H1 (cell line): ENCODE measurements at regions not wholly inside any gene's neighbourhood (a gene's known extent, or its start where the extent isn't known, plus 50 kb on each side); places are given as distances from the start of the nearest gene placed in this dataset.
A peak's percentile ranks its signal among the peaks of the same experiment; 100 is the strongest.

Source experiments
- CTCF ChIA-PET: fragments of 300-600 bp; sonication (Branson Sonifier 250); formaldehyde crosslinking; loops from one replicate; lab custom pipeline; 2021; ENCODE audit not compliant: partially characterized antibody; lab: Charles Lee
- POLR2A ChIA-PET: fragments of 300-600 bp; sonication (Branson Sonifier 250); formaldehyde crosslinking; loops from one replicate; lab custom pipeline; 2021; ENCODE audit warnings: inconsistent platforms; ENCODE audit not compliant: partially characterized antibody; lab: Charles Lee
- DNase-seq, 2 experiments: peaks; one replicate each; pipeline versions ENCODE4 v3.0.0 to v3.0.0-alpha.2; 2010 to 2022; ENCODE audit warnings: low spot score in 2 of 2, low read depth in 1 of 2, mixed read lengths in 1 of 2
- FAIRE-seq: peaks from 2 replicates; lab custom pipeline; 2011; peaks lifted over from hg19 to GRCh38; lab: Jason Lieb, UNC
- H2AFZ ChIP-seq: 2 replicates; pipeline ENCODE4 v1.8.1; 2012; ENCODE audit warnings: low read length, inconsistent platforms
- H2AK5ac ChIP-seq: 2 replicates; pipeline ENCODE4 v1.6.1; 2013; ENCODE audit warnings: low read depth, low read length
- H2BK120ac ChIP-seq: replicated peaks from 2 replicates; pipeline ENCODE3; 2013; ENCODE audit warnings: low read depth, low read length, inconsistent platforms
- H2BK12ac ChIP-seq: 2 replicates; pipeline ENCODE4 v1.6.1; 2013; ENCODE audit warnings: low read depth, low read length
- H2BK15ac ChIP-seq: 2 replicates; pipeline ENCODE4 v1.6.1; 2013; ENCODE audit warnings: low read length
- H2BK20ac ChIP-seq: 2 replicates; pipeline ENCODE4 v1.6.1; 2013; ENCODE audit warnings: low read length
- H2BK5ac ChIP-seq: 2 replicates; pipeline ENCODE4 v1.6.1; 2013; ENCODE audit warnings: low read depth, low read length
- H3K14ac ChIP-seq: 2 replicates; pipeline ENCODE4 v1.6.1; 2013; ENCODE audit warnings: inconsistent platforms; ENCODE audit not compliant: insufficient read length
- H3K18ac ChIP-seq: 2 replicates; pipeline ENCODE4 v1.6.1; 2013; ENCODE audit warnings: low read length; ENCODE audit errors: extremely low read depth
- H3K23ac ChIP-seq: 2 replicates; pipeline ENCODE4 v1.6.1; 2013; ENCODE audit warnings: inconsistent platforms; ENCODE audit not compliant: insufficient read length
- H3K23me2 ChIP-seq: 2 replicates; pipeline ENCODE4 v1.6.1; 2013; ENCODE audit warnings: low read depth, low read length
- H3K27ac ChIP-seq: 2 replicates; pipeline ENCODE4 v1.6.1; 2011; ENCODE audit warnings: low read depth, low read length, inconsistent platforms
- H3K27me3 ChIP-seq, 4 experiments: replicated peaks in 1 of 4; 1 replicate in 1 of 4; 2 replicates in 3 of 4; pipeline versions ENCODE4 v1.6.1 to v1.8.1; 2011 to 2013; ENCODE audit warnings: low read length in 3 of 4, mild to moderate bottlenecking in 3 of 4, inconsistent platforms in 2 of 4, mixed read lengths in 2 of 4, moderate library complexity in 1 of 4; ENCODE audit not compliant: control insufficient read depth in 3 of 4, insufficient read depth in 3 of 4; ENCODE audit errors: extremely low read depth in 1 of 4
- H3K36me3 ChIP-seq, 4 experiments: 2 replicates each; pipeline versions ENCODE4 v1.6.1 to v1.8.1; 2011 to 2013; ENCODE audit warnings: mild to moderate bottlenecking in 4 of 4, low read length in 3 of 4, moderate library complexity in 2 of 4, control low read depth in 1 of 4, inconsistent platforms in 1 of 4; ENCODE audit not compliant: insufficient read depth in 4 of 4, control insufficient read depth in 2 of 4
- H3K4ac ChIP-seq: replicated peaks from 2 replicates; pipeline ENCODE3; 2013; ENCODE audit warnings: low read length, low read depth, mixed read lengths, inconsistent platforms; ENCODE audit not compliant: insufficient read length
- H3K4me1 ChIP-seq, 4 experiments: replicated peaks in 1 of 4; 1 replicate in 1 of 4; 2 replicates in 3 of 4; pipeline versions ENCODE4 v1.6.1 to v1.8.1; 2011 to 2013; ENCODE audit warnings: low read length in 3 of 4, inconsistent platforms in 2 of 4, mixed read lengths in 1 of 4; ENCODE audit not compliant: insufficient read depth in 4 of 4, control insufficient read depth in 3 of 4
- H3K4me2 ChIP-seq, 2 experiments: 2 replicates each; pipeline versions ENCODE4 v1.6.1 to v1.8.1; 2011 to 2013; ENCODE audit warnings: low read depth in 2 of 2, low read length in 2 of 2, control low read depth in 1 of 2, inconsistent platforms in 1 of 2, mild to moderate bottlenecking in 1 of 2; ENCODE audit not compliant: insufficient read depth in 1 of 2
- H3K4me3 ChIP-seq, 4 experiments: fragments of 200-600, 300-600 bp in 1 of 4; sonication (generic), shearing (Covaris generic), sonication (Bioruptor Twin) in 1 of 4; 2 replicates each; pipeline versions ENCODE4 v1.5.1 to v1.8.1; 2011 to 2016; ENCODE audit warnings: low read length in 4 of 4, low read depth in 3 of 4, control low read depth in 2 of 4, inconsistent platforms in 2 of 4, mild to moderate bottlenecking in 2 of 4, mixed read lengths in 1 of 4, moderate library complexity in 1 of 4; ENCODE audit not compliant: insufficient read depth in 2 of 4; ENCODE audit errors: extremely low read depth in 1 of 4
- H3K56ac ChIP-seq: replicated peaks from 2 replicates; pipeline ENCODE3; 2013; ENCODE audit warnings: low read depth, mild to moderate bottlenecking, mixed read lengths, low read length, inconsistent platforms; ENCODE audit not compliant: insufficient read length
- H3K79me1 ChIP-seq: 2 replicates; pipeline ENCODE4 v1.6.1; 2013; ENCODE audit warnings: low read depth, low read length, control low read depth
- H3K79me2 ChIP-seq, 2 experiments: 2 replicates each; pipeline versions ENCODE4 v1.6.1 to v1.8.1; 2012 to 2013; ENCODE audit warnings: low read length in 2 of 2, mild to moderate bottlenecking in 2 of 2, inconsistent platforms in 1 of 2; ENCODE audit not compliant: insufficient read depth in 2 of 2, control insufficient read depth in 1 of 2
- H3K9ac ChIP-seq, 4 experiments: replicated peaks in 1 of 4; 1 replicate in 1 of 4; 2 replicates in 3 of 4; pipeline versions ENCODE4 v1.6.1 to v1.8.1; 2011 to 2013; ENCODE audit warnings: low read depth in 3 of 4, low read length in 3 of 4, control low read depth in 2 of 4, mild to moderate bottlenecking in 2 of 4, moderate library complexity in 2 of 4, inconsistent platforms in 1 of 4; ENCODE audit errors: extremely low read depth in 1 of 4
- H3K9me3 ChIP-seq, 2 experiments: 2 replicates each; pipeline versions ENCODE4 v1.6.1 to v1.8.1; 2012 to 2013; ENCODE audit warnings: mild to moderate bottlenecking in 2 of 2, moderate library complexity in 2 of 2, control low read depth in 1 of 2, inconsistent platforms in 1 of 2, low read depth in 1 of 2, low read length in 1 of 2, mixed read lengths in 1 of 2; ENCODE audit not compliant: insufficient read depth in 2 of 2
- H4K20me1 ChIP-seq, 2 experiments: replicated peaks in 1 of 2; 2 replicates each; pipeline versions ENCODE3 to v1.8.1; 2011 to 2013; ENCODE audit warnings: inconsistent platforms in 2 of 2, low read length in 2 of 2, mild to moderate bottlenecking in 1 of 2; ENCODE audit not compliant: insufficient read depth in 2 of 2, control insufficient read depth in 1 of 2
- H4K5ac ChIP-seq: 2 replicates; pipeline ENCODE4 v1.6.1; 2013; ENCODE audit warnings: low read length, low read depth, mixed read lengths, inconsistent platforms; ENCODE audit not compliant: insufficient read length
- H4K8ac ChIP-seq: 2 replicates; pipeline ENCODE4 v1.8.0; 2013; ENCODE audit warnings: mild to moderate bottlenecking, moderate library complexity, low read length, inconsistent platforms; ENCODE audit not compliant: insufficient read depth; ENCODE audit errors: extremely low read depth
- H4K91ac ChIP-seq: replicated peaks from 2 replicates; pipeline ENCODE3; 2013; ENCODE audit warnings: low read length, mixed read lengths, inconsistent platforms; ENCODE audit not compliant: insufficient read length
- CHD2 ChIP-seq: IDR thresholded peaks from 2 replicates; pipeline ENCODE4 v1.6.1; 2012; ENCODE audit warnings: low read length, improper control_type of control experiment
- JUN ChIP-seq: IDR thresholded peaks from 2 replicates; pipeline ENCODE4 v1.6.1; 2011; ENCODE audit warnings: low read depth, mild to moderate bottlenecking, improper control_type of control experiment, low read length
- NANOG ChIP-seq: IDR thresholded peaks from 2 replicates; pipeline ENCODE4 v1.6.1; 2011; ENCODE audit warnings: low read length, low read depth, mild to moderate bottlenecking, inconsistent platforms; ENCODE audit not compliant: insufficient read depth, poor library complexity, severe bottlenecking
- RAD21 ChIP-seq, 2 experiments: IDR thresholded peaks in 1 of 2; conservative IDR thresholded peaks in 1 of 2; 2 replicates each; pipeline ENCODE4 v1.6.1; 2011; ENCODE audit warnings: low read depth in 2 of 2, low read length in 2 of 2, improper control_type of control experiment in 1 of 2, inconsistent platforms in 1 of 2, mild to moderate bottlenecking in 1 of 2, moderate library complexity in 1 of 2
- ZNF274 ChIP-seq: IDR thresholded peaks from 2 replicates; pipeline ENCODE4 v1.7.0; 2012; ENCODE audit warnings: low read length, borderline replicate concordance; ENCODE audit errors: extremely low read depth
- WGBS, 2 experiments: shearing (Covaris generic) in 1 of 2; methylation state at CpG; one replicate each; pipeline versions ENCODE4 v1.1.6 to v1.1.7; 2013 to 2015; ENCODE audit warnings: low lambda C conversion rate in 2 of 2, mixed read lengths in 2 of 2, inconsistent platforms in 1 of 2, low coverage in 1 of 2, missing lambda C conversion rate in 1 of 2; ENCODE audit not compliant: insufficient replicate concordance in 2 of 2, insufficient coverage in 1 of 2, insufficient read length in 1 of 2; ENCODE audit errors: extremely low coverage in 1 of 2, missing lambda C conversion rate in 1 of 2; 5-methylcytosine and 5-hydroxymethylcytosine counted together
- TF ChIP-seq, protein P1 (sequence below): IDR thresholded peaks from 2 replicates; pipeline ENCODE4 v1.6.1; 2012; ENCODE audit warnings: inconsistent platforms
- TF ChIP-seq, protein P2 (sequence below), 3 experiments: IDR thresholded peaks; 1 replicate in 2 of 3; 2 replicates in 1 of 3; pipeline versions ENCODE4 v1.5.1 to v1.6.1; 2011; ENCODE audit warnings: low read length in 3 of 3, mild to moderate bottlenecking in 3 of 3, inconsistent platforms in 2 of 3, low read depth in 1 of 3, moderate library complexity in 1 of 3; ENCODE audit not compliant: insufficient read depth in 1 of 3; ENCODE audit errors: control extremely low read depth in 1 of 3

DNA sequence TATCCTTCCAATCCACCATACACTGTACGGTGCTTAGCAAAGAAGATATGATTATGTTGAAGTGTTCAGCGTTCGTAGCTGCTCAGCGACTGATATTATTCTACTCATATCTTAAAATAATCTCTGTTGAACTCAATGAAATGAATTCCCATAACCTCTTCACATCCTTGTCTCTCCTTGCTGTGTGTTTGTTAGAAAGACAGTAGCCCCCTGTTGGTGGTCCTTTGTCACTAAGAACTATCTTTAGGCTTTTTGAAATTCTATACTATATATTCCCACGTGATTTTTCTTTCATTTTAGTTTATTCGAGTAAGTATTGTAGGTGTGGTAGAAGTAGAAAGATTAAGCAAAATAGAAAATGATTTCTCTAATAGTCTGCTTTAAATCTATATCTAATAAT lies 762.8 kb upstream of the WWC1 start:
- Histone ChIP-seq H4K5ac (no peak overlapping the region), H3K79me1 (no peaks in the 10 kb centered on the region)
- CTCF ChIA-PET = interaction anchor here (0.8 to 1.5 kb wide), 18 partner anchors 11 to 479 kb away, joined by 3 to 22 read pairs (median 4); no protein-coding TSS in a partner anchor

More for the DNA sequence above, 762.8 kb upstream of the WWC1 start:
- Histone ChIP-seq H3K27ac (no peak overlapping the region), H3K36me3 (no peaks in the 10 kb centered on the region), H2AFZ (no peak overlapping the region), H3K23me2 (no peaks in the 10 kb centered on the region), H3K27me3 (no peaks in the 10 kb centered on the region; a peak in 1 of 7 replicates), H3K14ac (no peak overlapping the region), H2BK120ac (no peak overlapping the region), H3K9me3 (no peaks in the 10 kb centered on the region), H3K4me3 (no peak overlapping the region), H3K18ac (no peak overlapping the region), H3K4me2 (no peak overlapping the region), H2AK5ac (no peak overlapping the region), H3K23ac (no peak overlapping the region), H2BK20ac (no peak overlapping the region), H3K4ac (no peak overlapping the region), H3K56ac (no peak overlapping the region), H3K9ac (no peak overlapping the region), H3K4me1 (peaks cover 0 to 2% (median 0%) of the 10 kb centered on the region in 4 experiments; a peak in 3 of 7 replicates), H4K20me1 (no peaks in the 10 kb centered on the region), H4K91ac (no peak overlapping the region), H2BK15ac (no peak overlapping the region), H2BK12ac (no peak overlapping the region), H4K8ac (no peak overlapping the region), H2BK5ac (no peak overlapping the region), H3K79me2 (no peaks in the 10 kb centered on the region)
- DNase-seq (no peak), FAIRE-seq (no peak)
- TF ChIP-seq, protein P1, sequence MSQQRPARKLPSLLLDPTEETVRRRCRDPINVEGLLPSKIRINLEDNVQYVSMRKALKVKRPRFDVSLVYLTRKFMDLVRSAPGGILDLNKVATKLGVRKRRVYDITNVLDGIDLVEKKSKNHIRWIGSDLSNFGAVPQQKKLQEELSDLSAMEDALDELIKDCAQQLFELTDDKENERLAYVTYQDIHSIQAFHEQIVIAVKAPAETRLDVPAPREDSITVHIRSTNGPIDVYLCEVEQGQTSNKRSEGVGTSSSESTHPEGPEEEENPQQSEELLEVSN = no peak
- TF ChIP-seq, protein P2, sequence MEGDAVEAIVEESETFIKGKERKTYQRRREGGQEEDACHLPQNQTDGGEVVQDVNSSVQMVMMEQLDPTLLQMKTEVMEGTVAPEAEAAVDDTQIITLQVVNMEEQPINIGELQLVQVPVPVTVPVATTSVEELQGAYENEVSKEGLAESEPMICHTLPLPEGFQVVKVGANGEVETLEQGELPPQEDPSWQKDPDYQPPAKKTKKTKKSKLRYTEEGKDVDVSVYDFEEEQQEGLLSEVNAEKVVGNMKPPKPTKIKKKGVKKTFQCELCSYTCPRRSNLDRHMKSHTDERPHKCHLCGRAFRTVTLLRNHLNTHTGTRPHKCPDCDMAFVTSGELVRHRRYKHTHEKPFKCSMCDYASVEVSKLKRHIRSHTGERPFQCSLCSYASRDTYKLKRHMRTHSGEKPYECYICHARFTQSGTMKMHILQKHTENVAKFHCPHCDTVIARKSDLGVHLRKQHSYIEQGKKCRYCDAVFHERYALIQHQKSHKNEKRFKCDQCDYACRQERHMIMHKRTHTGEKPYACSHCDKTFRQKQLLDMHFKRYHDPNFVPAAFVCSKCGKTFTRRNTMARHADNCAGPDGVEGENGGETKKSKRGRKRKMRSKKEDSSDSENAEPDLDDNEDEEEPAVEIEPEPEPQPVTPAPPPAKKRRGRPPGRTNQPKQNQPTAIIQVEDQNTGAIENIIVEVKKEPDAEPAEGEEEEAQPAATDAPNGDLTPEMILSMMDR (IDR thresholded peaks at IDR 0.05; ENCODE audit: control extremely low read depth in 1 of 3, insufficient read depth in 1 of 3, low read depth in 1 of 3, low read length in 3 of 3) = peak in 1 of 3 experiments; percentile 44; a peak in 2 of 4 replicates
- TF ChIP-seq JUN (no peak), RAD21 (IDR thresholded peaks at IDR 0.05 in 1 of 2, conservative IDR thresholded peaks at IDR 0.05 in 1 of 2; ENCODE audit: low read depth in 2 of 2, low read length in 2 of 2) (peak; percentile 38 to 40), CHD2 (no peak), ZNF274 (no peak), NANOG (no peak)
- POLR2A ChIA-PET = no interaction called here
- 72 to 100% methylated on average over 1 to 6 of the region's 6 CpGs for WGBS, 2 experiments
